Ammon's horn (tissue), 1 donor: ENCODE measurements at regions not wholly inside any gene's neighbourhood (a gene's known extent, or its start where the extent isn't known, plus 50 kb on each side); places are given as distances from the start of the nearest gene placed in this dataset.
"Not testable (repeated sequence)": the region's sequence is repeated elsewhere in the genome, so short reads cannot be mapped to it uniquely, and the experiment has no call there.

Source experiments
- DNase-seq: peaks from one replicate; pipeline ENCODE4 v3.0.0-alpha.2; 2016; ENCODE audit warnings: low spot score

GRCh38 chr20:43364001-43364400, 93.7 kb upstream of the SRSF6 start:
- DNase-seq, result no peak

GRCh38 chr20:43363506-43363905, 94.2 kb upstream of the SRSF6 start:
- DNase-seq, result no peak

GRCh38 chr20:43361526-43361925, 96.2 kb upstream of the SRSF6 start:
- DNase-seq, result no peak

- DNase-seq, result no peak
Observed at GRCh38 chr20:43360016-43360415, 97.7 kb upstream of the SRSF6 start.

GRCh38 chr20:43358811-43359210, 98.9 kb upstream of the SRSF6 start:
- no peak for DNase-seq

- DNase-seq, result no peak
Observed at GRCh38 chr20:43357352-43357751, 100.3 kb upstream of the SRSF6 start.

GRCh38 chr20:43355610-43356009, 102.1 kb upstream of the SRSF6 start:
- no peak for DNase-seq

- DNase-seq, result no peak
Observed at GRCh38 chr20:43352996-43353395, 104.7 kb upstream of the SRSF6 start.

- not testable (repeated sequence) for DNase-seq
Observed at GRCh38 chr20:43350694-43351093, 107.0 kb upstream of the SRSF6 start.

- DNase-seq, result no peak
Observed at GRCh38 chr20:43349841-43350240, 107.9 kb upstream of the SRSF6 start.

GRCh38 chr20:43347839-43348238, 109.9 kb upstream of the SRSF6 start:
- not testable (repeated sequence) for DNase-seq

GRCh38 chr20:43345676-43346075, 112.0 kb upstream of the SRSF6 start:
- DNase-seq, result no peak

- no peak for DNase-seq
Observed at GRCh38 chr20:43341511-43341910, 116.2 kb upstream of the SRSF6 start.

- DNase-seq, result peak; percentile 4
Observed at GRCh38 chr20:43337036-43337435, 120.7 kb upstream of the SRSF6 start.

GRCh38 chr20:43334080-43334479, 123.6 kb upstream of the SRSF6 start:
- no peak for DNase-seq

- peak; percentile 2 for DNase-seq
Observed at GRCh38 chr20:43331906-43332305, 125.8 kb upstream of the SRSF6 start.

GRCh38 chr20:43328697-43329096, 129.0 kb upstream of the SRSF6 start:
- DNase-seq, result no peak

GRCh38 chr20:43327234-43327633, 130.5 kb upstream of the SRSF6 start:
- DNase-seq, result not testable (repeated sequence)

- DNase-seq, result no peak
Observed at GRCh38 chr20:43325926-43326325, 131.8 kb upstream of the SRSF6 start.

- no peak for DNase-seq
Observed at GRCh38 chr20:43323592-43323991, 133.9 kb upstream of the PTPRT start.

GRCh38 chr20:43322851-43323250, 133.1 kb upstream of the PTPRT start:
- DNase-seq, result no peak

GRCh38 chr20:43320536-43320935, 130.8 kb upstream of the PTPRT start:
- DNase-seq, result no peak

- DNase-seq, result no peak
Observed at GRCh38 chr20:43318755-43319297, 129.1 kb upstream of the PTPRT start.

- DNase-seq, result no peak
Observed at GRCh38 chr20:43316271-43316670, 126.6 kb upstream of the PTPRT start.

- no peak for DNase-seq
Observed at GRCh38 chr20:43309266-43309665, 119.6 kb upstream of the PTPRT start.
